Esophagus muscularis mucosa (tissue), 4 donors: ENCODE measurements at regions not wholly inside any gene's neighbourhood (a gene's known extent, or its start where the extent isn't known, plus 50 kb on each side); places are given as distances from the start of the nearest gene placed in this dataset.

Experiments used
- DNase-seq: peaks from one replicate; pipeline ENCODE4 v3.0.0-alpha.2; 2017; ENCODE audit errors: extremely low spot score
- H3K27ac ChIP-seq, 4 donors: fragments of 200-600 bp; sonication (generic); replicated peaks in 1 of 4; 1 replicate in 3 of 4; 2 replicates in 1 of 4; pipeline ENCODE4 v1.5.1; 2016 to 2019; ENCODE audit warnings: mild to moderate bottlenecking in 1 of 4
- H3K27me3 ChIP-seq, 4 donors: fragments of 200-600 bp; sonication (generic); one replicate each; pipeline versions ENCODE4 v1.5.1 to v1.6.0; 2016 to 2019
- H3K36me3 ChIP-seq, 4 donors: fragments of 200-600 bp; sonication (generic); one replicate each; pipeline ENCODE4 v1.5.1; 2016 to 2019
- H3K4me1 ChIP-seq, 4 donors: fragments of 200-600 bp; sonication (generic); one replicate each; pipeline ENCODE4 v1.5.1; 2016 to 2019
- H3K4me3 ChIP-seq, 4 donors: fragments of 200-600 bp; sonication (generic); 1 replicate in 2 of 4; 2 replicates in 2 of 4; pipeline ENCODE4 v1.5.1; 2016 to 2019; ENCODE audit warnings: mild to moderate bottlenecking in 4 of 4, moderate library complexity in 1 of 4
- H3K9me3 ChIP-seq, 4 donors: fragments of 200-600 bp; sonication (generic); 1 replicate in 3 of 4; 2 replicates in 1 of 4; pipeline ENCODE4 v1.5.1; 2016 to 2019
- EP300 ChIP-seq: sonication (generic); formaldehyde crosslinking; IDR thresholded peaks from one replicate; pipeline ENCODE4 v1.6.1; 2017; ENCODE audit warnings: antibody characterized with exemption
- POLR2A ChIP-seq: fragments of 450-650 bp; IDR thresholded peaks from one replicate; pipeline ENCODE4 v1.6.1; 2017; ENCODE audit warnings: antibody characterized with exemption, moderate library complexity, mild to moderate bottlenecking, low read depth
- POLR2AphosphoS5 ChIP-seq, 2 donors: sonication (generic); formaldehyde crosslinking; IDR thresholded peaks; one replicate each; pipeline ENCODE4 v1.6.1; 2017; ENCODE audit warnings: antibody characterized with exemption in 2 of 2
- WGBS: methylation state at CpG from one replicate; pipeline ENCODE4 v1.1.5; 2018; 5-methylcytosine and 5-hydroxymethylcytosine counted together
- intact Hi-C: fragments of 100-400 bp; cut with DNase I; formaldehyde crosslinking; loops from one replicate; pipeline ENCODE4 v1.15.1; 2023
- TF ChIP-seq, protein P1 (sequence below), 3 experiments: fragments of 200-600 bp in 2 of 3; fragments of 450-650 bp in 1 of 3; sonication (generic) in 2 of 3; IDR thresholded peaks; one replicate each; pipeline ENCODE4 v1.5.1; 2017 to 2019; ENCODE audit warnings: antibody characterized with exemption in 3 of 3, mild to moderate bottlenecking in 2 of 3, moderate library complexity in 1 of 3

DNA sequence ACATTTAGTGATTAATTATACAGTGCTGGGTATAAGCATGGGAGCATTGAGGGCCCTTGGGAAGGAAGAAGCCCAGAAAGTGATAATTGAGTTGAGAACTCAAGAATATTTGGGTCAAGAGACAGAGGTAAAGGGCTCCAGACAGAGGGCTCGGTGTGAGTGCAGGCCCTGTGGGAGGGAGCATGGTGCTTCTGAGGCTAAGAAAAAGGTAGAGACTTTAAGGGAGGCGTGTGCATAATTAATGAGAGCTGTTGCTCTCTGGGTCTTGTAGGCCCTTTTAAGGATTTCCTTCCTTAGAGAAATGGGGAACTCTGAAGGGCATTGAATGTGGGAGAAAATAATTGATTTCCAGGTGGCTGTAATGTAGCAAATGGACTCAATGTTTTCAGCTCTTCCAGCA is 735.0 kb upstream of the POU3F3 start:
- Histone ChIP-seq H3K27ac (no peak overlapping the region), H3K36me3 (no peaks in the 10 kb centered on the region), H3K4me3 (no peak overlapping the region), H3K4me1 (no peaks in the 10 kb centered on the region), H3K9me3 (no peaks in the 10 kb centered on the region), H3K27me3 (no peaks in the 10 kb centered on the region)
- intact Hi-C loops, result no loop called here
- DNase-seq, result no peak
- TF ChIP-seq, protein P1, sequence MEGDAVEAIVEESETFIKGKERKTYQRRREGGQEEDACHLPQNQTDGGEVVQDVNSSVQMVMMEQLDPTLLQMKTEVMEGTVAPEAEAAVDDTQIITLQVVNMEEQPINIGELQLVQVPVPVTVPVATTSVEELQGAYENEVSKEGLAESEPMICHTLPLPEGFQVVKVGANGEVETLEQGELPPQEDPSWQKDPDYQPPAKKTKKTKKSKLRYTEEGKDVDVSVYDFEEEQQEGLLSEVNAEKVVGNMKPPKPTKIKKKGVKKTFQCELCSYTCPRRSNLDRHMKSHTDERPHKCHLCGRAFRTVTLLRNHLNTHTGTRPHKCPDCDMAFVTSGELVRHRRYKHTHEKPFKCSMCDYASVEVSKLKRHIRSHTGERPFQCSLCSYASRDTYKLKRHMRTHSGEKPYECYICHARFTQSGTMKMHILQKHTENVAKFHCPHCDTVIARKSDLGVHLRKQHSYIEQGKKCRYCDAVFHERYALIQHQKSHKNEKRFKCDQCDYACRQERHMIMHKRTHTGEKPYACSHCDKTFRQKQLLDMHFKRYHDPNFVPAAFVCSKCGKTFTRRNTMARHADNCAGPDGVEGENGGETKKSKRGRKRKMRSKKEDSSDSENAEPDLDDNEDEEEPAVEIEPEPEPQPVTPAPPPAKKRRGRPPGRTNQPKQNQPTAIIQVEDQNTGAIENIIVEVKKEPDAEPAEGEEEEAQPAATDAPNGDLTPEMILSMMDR (IDR thresholded peaks at IDR 0.05), result no peak
- TF ChIP-seq POLR2A (no peak), EP300 (no peak), POLR2AphosphoS5 (IDR thresholded peaks at IDR 0.05) (no peak)
- WGBS, result 74% methylated on average over 2 of the region's 2 CpGs

DNA sequence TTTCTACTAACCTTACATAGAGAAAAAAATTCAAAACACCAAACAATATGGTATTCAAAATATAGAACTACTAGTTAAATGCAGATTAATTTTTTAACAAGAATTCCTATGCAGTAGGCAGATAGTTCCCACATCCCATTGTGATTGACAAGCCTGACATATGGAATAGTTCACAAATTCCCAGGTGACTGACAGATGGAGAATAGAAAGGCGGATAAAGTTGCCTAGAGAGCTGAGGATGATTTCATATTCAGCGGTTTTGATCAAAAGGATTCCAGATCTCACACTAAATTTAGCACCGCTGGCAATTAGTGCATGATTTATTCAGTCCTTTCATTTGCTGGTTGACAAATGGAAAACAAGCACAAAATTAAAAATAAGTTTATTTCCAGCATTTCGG is 733.7 kb upstream of the POU3F3 start:
- 89% methylated on average over 4 of the region's 4 CpGs for WGBS
- no peak for TF ChIP-seq POLR2A
- TF ChIP-seq EP300, result no peak
- TF ChIP-seq POLR2AphosphoS5 (IDR thresholded peaks at IDR 0.05), result no peak
- TF ChIP-seq, protein P1 (IDR thresholded peaks at IDR 0.05), result no peak
- Histone ChIP-seq H3K4me3 (no peak overlapping the region), H3K9me3 (no peaks in the 10 kb centered on the region), H3K27ac (no peak overlapping the region), H3K4me1 (no peaks in the 10 kb centered on the region), H3K27me3 (no peaks in the 10 kb centered on the region), H3K36me3 (no peaks in the 10 kb centered on the region)
- intact Hi-C loops, result no loop called here
- DNase-seq, result no peak

DNA sequence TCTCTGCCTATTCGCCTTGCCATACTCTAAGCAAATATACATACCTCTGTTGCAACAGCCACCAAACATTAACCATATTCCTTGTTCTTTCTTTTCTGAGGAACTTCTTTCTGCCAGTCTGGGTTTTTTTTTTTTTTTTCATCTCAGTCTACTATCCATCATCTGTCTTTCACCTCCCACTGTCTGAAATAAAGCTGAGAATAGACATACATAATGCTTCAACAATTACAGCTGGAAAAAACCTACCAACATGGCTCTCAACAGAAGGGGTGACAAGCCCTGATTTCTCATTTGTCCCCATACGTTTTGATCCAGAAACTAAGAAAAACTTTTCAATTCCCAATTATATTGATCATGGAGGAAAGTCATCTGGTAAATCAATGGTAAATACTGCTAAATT is 728.8 kb upstream of the POU3F3 start:
- no peak overlapping the region for H3K4me3 ChIP-seq
- 52% methylated on average over 2 of the region's 2 CpGs for WGBS
- no peaks in the 10 kb centered on the region for H3K4me1 ChIP-seq
- DNase-seq, result no peak
- no peaks in the 10 kb centered on the region for H3K9me3 ChIP-seq
- H3K27ac ChIP-seq, result no peak overlapping the region
- intact Hi-C loops, result no loop called here
- no peaks in the 10 kb centered on the region for H3K27me3 ChIP-seq
- H3K36me3 ChIP-seq, result no peaks in the 10 kb centered on the region
- no peak for TF ChIP-seq POLR2A
- TF ChIP-seq EP300, result no peak
- TF ChIP-seq, protein P1 (IDR thresholded peaks at IDR 0.05), result no peak
- TF ChIP-seq POLR2AphosphoS5 (IDR thresholded peaks at IDR 0.05), result no peak

GRCh38 chr2:104127049-104127770 is 726.7 kb upstream of the POU3F3 start:
- Histone ChIP-seq H3K9me3 (no peaks in the 10 kb centered on the region), H3K4me3 (no peak overlapping the region), H3K36me3 (no peaks in the 10 kb centered on the region), H3K4me1 (no peaks in the 10 kb centered on the region), H3K27me3 (no peaks in the 10 kb centered on the region), H3K27ac (no peak overlapping the region)
- intact Hi-C loops, result no loop called here
- no peak for TF ChIP-seq POLR2AphosphoS5 (IDR thresholded peaks at IDR 0.05)
- no peak for TF ChIP-seq POLR2A
- TF ChIP-seq, protein P1 (IDR thresholded peaks at IDR 0.05), result no peak
- TF ChIP-seq EP300, result no peak
- no peak for DNase-seq

DNA sequence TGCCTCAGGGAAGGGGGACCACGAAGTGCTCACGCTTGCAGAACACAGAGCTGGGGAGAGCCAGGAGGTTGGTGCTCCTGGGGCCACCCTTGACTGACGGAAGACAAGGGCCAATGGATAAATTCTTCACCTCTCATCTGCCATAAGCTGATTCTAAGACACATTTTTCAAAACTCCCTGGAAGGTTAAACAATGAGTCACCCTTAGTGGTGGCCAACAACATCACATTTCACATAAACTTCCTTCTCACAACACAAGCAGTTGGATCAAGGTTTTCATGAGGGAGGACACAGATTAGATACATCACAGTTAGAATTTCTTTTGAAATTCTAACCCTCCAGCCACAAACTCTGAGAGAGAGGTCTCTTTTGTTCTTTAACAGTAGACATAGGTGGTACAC is 713.6 kb upstream of the POU3F3 start:
- TF ChIP-seq POLR2A (no peak), POLR2AphosphoS5 (IDR thresholded peaks at IDR 0.05) (no peak), EP300 (no peak)
- TF ChIP-seq, protein P1 (IDR thresholded peaks at IDR 0.05), result no peak
- DNase-seq, result no peak
- intact Hi-C loops, result no loop called here
- 86% methylated on average over 3 of the region's 3 CpGs for WGBS
- H3K4me1 ChIP-seq, result no peaks in the 10 kb centered on the region
- no peaks in the 10 kb centered on the region for H3K27me3 ChIP-seq
- no peak overlapping the region for H3K4me3 ChIP-seq
- H3K36me3 ChIP-seq, result no peaks in the 10 kb centered on the region
- no peak overlapping the region for H3K27ac ChIP-seq
- H3K9me3 ChIP-seq, result no peaks in the 10 kb centered on the region
